Inflammatory macrophage (primary cell): ENCODE measurements at regions not wholly inside any gene's neighbourhood (a gene's known extent, or its start where the extent isn't known, plus 50 kb on each side); places are given as distances from the start of the nearest gene placed in this dataset.

Source experiments
- DNase-seq, 2 donors: peaks; one replicate each; pipeline ENCODE4 v3.0.0-alpha.2; 2020 to 2022

DNA sequence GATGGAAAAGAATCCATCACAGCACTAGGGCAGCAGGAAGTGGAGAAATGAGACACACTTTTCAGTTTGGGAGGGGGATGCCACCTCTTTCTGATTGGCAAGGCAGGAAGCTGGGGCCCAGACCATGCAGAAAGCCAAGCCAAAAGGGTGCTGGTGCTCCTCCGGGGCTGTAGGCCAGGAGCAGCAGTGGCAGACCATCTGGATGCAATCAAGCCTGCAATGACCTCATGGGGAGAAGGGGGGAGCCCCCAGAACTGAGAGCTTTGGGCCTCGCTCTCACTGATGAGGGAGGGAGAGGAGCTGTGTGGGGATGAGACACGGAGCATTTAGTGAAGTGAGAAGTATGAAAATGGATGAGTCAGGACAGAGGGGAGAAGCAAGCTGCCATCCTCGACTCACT lies 141.3 kb upstream of the NALF2 start:
- DNase-seq, result no peak

DNA sequence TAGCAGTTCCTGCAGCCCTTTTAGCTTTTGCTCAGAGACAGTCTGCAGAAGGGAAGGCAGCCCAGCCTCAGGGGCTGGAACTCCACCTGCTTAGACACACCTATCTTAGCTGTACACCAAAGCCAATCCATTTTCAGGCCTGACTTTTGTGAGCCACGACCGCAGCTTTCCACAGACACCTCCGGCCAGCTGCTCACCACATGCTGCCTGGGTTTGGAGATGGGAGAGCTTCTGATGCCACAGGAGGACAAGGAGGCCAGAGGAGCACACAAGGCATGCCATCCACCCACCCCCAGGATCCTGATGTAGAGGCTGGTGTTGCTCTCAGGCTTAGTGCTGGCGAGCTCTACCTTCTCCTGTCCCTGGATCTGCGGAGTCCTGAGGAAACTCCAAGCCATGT lies 141.8 kb upstream of the NALF2 start:
- DNase-seq, result no peak

GRCh38 chrX:69361311-69361845 lies 142.7 kb upstream of the NALF2 start:
- DNase-seq, result no peak

DNA sequence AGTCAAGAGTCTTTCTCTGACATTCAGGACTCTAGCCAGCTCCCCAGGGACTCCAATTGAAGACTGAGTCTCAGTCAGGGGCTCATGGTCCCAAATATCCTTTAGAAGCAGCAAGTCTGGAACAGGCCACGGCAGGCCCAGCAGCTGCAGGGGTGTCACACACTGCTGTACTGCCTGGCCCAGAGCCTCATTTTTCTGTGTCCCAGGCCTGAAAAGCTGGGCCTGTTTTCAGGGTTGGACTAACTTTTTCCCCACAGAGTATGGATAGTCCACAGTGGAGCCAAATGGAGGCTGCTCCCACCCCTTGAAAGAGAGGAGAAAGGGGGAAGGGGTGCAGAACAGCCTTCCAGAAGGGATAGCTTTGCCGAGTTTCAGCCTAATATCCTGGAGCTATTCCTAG lies 146.8 kb upstream of the NALF2 start:
- no peak for DNase-seq

GRCh38 chrX:69324851-69325250 lies 159.6 kb upstream of the PJA1 start:
- DNase-seq, result no peak

- no peak for DNase-seq
Measured at GRCh38 chrX:69323786-69324720, 158.8 kb upstream of the PJA1 start.

GRCh38 chrX:69321789-69322188 lies 156.5 kb upstream of the PJA1 start:
- DNase-seq, result no peak

GRCh38 chrX:69321006-69321655 lies 155.9 kb upstream of the PJA1 start:
- no peak for DNase-seq

DNA sequence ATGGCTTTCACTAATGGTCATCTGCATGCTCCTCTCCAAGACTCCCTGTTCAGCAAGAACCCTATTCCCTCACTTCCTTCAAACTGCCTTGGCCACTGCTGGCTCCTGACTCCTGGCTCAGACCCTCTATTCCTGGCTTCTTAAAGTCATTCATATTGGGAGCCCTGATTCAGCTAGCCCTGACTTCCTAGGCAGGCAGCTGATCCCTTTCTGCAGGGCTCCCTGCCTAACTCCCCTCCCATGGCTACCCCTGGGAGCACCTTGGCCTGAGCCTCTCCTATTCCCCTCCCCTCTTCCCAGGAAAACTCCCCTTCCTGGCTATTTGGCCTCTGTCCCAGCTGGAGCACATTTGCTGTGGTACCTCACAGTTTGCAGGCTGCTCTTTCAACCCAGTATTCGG lies 154.9 kb upstream of the PJA1 start:
- no peak for DNase-seq

DNA sequence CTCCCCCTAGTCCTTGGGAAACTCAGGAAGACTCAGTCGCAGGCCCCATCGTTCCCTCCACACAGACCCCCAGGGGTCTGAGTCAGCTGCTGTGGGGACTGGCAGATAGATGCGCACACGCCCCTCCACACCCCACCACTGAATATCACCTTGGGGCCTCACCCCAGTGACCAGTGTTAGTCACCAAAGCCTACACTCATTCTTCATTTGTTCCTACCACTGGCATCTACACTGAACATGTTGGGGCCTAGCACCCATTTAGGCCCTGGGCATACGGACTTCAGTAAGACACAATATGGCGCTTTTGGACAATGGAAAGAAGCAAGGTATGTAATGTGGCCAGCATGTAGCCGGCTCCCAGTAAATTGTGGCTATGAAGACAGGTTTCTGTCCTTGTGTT lies 154.1 kb upstream of the PJA1 start:
- no peak for DNase-seq

DNA sequence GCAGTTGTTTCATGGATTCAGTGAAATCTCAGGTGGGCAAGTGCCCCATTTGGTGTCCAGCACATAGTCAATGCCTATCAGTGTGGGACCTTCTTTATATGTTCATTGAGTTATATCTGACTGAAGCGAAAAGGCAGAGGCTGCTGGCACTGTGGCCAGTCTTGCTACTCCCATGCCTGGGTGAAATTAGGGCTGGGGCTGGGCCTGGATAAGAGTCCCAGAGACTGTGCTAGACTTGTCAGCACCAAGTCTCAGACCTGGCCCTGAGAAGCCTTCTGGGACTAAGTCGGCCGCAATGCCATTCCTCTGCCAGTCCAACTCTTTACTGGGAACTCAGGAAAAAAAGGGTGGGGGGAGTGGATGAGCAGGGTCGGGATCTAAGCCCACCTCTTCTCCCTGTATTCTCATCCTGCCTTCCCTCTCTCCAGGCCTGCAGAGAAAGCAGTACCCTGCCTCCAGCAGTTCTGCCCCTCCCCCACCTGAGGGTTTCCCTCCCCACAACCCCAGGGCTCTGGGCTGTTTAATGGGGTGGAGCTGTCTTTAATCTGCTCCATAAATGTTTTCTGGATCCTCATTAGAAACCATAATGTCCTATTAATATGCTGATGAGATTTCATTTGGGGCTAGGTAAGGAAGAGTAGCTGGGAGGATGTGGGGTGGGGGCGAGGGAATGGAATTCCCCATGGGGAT lies 153.5 kb upstream of the PJA1 start:
- DNase-seq, result no peak

- no peak for DNase-seq
Measured at GRCh38 chrX:69317721-69318120, 152.5 kb upstream of the PJA1 start.

GRCh38 chrX:69314436-69315348 lies 149.4 kb upstream of the PJA1 start:
- no peak for DNase-seq

DNA sequence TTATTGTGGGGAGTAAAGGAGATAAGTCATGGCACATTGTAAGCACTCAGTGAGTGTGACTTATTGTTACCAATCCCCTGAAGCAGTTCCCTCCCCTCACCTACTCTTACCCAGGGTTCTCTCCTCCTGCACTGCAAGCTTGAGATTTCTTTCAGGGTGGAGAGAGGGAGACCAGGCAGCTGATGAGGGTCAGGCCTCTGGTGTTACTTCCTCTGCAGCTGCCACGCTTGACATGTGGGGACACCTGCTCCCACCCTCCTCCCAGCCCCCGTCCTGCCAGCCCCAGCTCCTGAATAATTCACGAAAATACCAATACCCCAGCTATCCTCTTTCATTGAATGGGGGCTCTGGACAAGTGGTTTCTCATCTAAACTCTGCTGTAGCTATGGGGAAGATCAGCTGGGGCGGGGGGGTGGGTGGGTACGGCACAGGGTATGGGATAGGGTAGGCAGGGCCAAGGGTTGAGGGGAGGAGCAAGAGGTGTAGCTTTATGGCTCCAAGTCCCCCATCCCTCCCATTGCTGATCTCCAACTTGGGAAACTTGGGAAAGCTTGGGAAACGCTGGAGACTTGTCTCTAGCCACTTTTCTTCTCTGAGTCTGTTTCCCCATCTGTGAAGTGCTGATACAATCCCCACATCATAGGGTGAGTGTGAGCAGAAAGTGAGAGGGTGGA lies 148.5 kb upstream of the PJA1 start:
- DNase-seq, result no peak

GRCh38 chrX:69311936-69312670 lies 146.8 kb upstream of the PJA1 start:
- no peak for DNase-seq

GRCh38 chrX:69309074-69309792 lies 144.0 kb upstream of the PJA1 start:
- no peak for DNase-seq

DNA sequence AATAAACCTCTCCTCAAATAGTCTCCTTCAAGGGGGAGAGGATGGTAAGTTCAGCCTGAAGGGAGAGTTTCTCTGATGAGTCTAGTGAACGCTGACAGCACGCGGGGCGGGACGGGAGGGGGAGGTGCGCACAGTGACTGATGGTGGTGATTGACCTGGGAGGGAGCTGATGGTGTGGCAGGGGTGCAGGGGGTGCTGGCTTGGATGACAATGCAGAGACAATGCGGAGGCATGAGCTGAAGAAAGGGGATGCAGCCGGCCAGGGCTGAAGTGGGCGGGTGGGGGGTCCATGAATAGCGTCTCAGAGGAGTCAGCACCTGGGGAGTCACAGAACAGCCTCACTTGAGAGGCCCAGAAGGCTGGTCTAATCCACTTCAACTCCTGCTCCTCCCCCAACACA lies 142.5 kb upstream of the PJA1 start:
- DNase-seq, result no peak

DNA sequence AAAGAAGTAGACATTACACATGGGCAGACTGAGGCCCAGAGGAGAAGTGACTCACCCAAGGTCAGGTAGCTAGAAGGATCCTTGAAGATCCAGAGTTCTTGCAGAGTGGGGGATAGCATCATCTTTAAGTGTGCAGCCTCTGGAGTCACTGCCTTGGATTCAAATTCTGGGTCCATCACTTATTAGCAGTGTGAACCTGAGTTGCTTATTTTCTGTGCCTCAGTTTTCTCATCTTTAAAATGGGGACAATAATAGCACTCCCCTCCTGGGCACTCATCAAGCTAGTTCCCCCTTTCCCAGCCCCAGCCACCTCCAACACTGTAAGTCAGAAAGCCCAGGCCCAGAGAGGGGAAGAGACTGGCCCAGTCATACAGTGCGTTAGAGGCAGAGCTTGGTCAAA lies 141.8 kb upstream of the PJA1 start:
- no peak for DNase-seq

DNA sequence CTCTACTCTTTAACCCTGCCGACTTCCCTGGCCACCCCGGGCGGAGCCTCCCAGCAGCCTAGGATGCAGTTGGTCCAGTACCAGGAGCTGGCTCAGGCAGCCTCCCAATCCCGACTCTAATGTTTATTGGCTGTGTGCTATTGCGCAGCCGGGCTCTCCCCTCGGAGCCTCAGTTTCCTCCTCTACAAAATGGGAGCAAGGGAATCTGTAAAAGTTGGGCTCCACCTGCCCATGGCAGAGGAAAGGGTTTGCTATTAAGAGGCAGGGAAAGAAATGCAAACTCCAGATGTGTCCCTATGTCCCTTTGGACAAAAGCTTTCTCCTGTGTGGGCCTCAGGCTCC lies 140.8 kb upstream of the PJA1 start:
- DNase-seq, result no peak

- no peak for DNase-seq
Measured at GRCh38 chrX:69305333-69306062, 140.2 kb upstream of the PJA1 start.
